NT2/D1 (cell line): ENCODE measurements at regions not wholly inside any gene's neighbourhood (a gene's known extent, or its start where the extent isn't known, plus 50 kb on each side); places are given as distances from the start of the nearest gene placed in this dataset.

Experiments used
- DNase-seq: peaks from one replicate; pipeline ENCODE4 v3.0.0-alpha.2; 2011; ENCODE audit warnings: low read depth, low spot score
- H3K27me3 ChIP-seq: 2 replicates; pipeline ENCODE4 v1.6.0; 2011; ENCODE audit warnings: mild to moderate bottlenecking; ENCODE audit not compliant: insufficient read length, insufficient read depth
- H3K36me3 ChIP-seq: 2 replicates; pipeline ENCODE4 v1.6.1; 2011; ENCODE audit warnings: mild to moderate bottlenecking, low read length, mixed read lengths; ENCODE audit not compliant: insufficient read depth, insufficient read length
- H3K4me1 ChIP-seq: 2 replicates; pipeline ENCODE4 v1.5.1; 2011; ENCODE audit not compliant: insufficient read depth, insufficient read length
- H3K4me3 ChIP-seq: 2 replicates; pipeline ENCODE4 v1.5.1; 2011; ENCODE audit warnings: low read depth; ENCODE audit not compliant: insufficient read length
- H3K9ac ChIP-seq: 2 replicates; pipeline ENCODE4 v1.6.0; 2011; ENCODE audit warnings: low read depth; ENCODE audit not compliant: insufficient read length
- H3K9me3 ChIP-seq: 2 replicates; pipeline ENCODE4 v1.5.1; 2011; ENCODE audit warnings: mild to moderate bottlenecking, low read length; ENCODE audit not compliant: insufficient read depth
- SUZ12 ChIP-seq: IDR thresholded peaks from 2 replicates; pipeline ENCODE4 v1.6.1; 2011; ENCODE audit not compliant: insufficient read length, insufficient read depth; ENCODE audit errors: extremely low read depth
- YY1 ChIP-seq: IDR thresholded peaks from 2 replicates; pipeline ENCODE4 v1.6.1; 2011; ENCODE audit not compliant: insufficient read length, insufficient read depth
- ZNF274 ChIP-seq: IDR thresholded peaks from 2 replicates; pipeline ENCODE4 v1.6.1; 2011; ENCODE audit warnings: mild to moderate bottlenecking, low read depth, low read length

- H3K4me3 ChIP-seq: no peak overlapping the region
- H3K4me1 ChIP-seq: no peaks in the 10 kb centered on the region
- TF ChIP-seq YY1 (no peak), SUZ12 (no peak), ZNF274 (no peak)
- DNase-seq: no peak
- H3K9ac ChIP-seq: no peak overlapping the region
- no peaks in the 10 kb centered on the region for H3K27me3 ChIP-seq
- H3K36me3 ChIP-seq: no peaks in the 10 kb centered on the region
- H3K9me3 ChIP-seq: no peaks in the 10 kb centered on the region
Observed at GRCh38 chr14:56959869-56960268, 149.6 kb upstream of the OTX2 start.

- Histone ChIP-seq H3K9me3 (no peaks in the 10 kb centered on the region), H3K27me3 (no peaks in the 10 kb centered on the region), H3K4me1 (no peaks in the 10 kb centered on the region), H3K4me3 (no peak overlapping the region), H3K9ac (no peak overlapping the region), H3K36me3 (no peaks in the 10 kb centered on the region)
- no peak for TF ChIP-seq SUZ12
- TF ChIP-seq YY1: no peak
- no peak for TF ChIP-seq ZNF274
- DNase-seq: no peak
Observed at GRCh38 chr14:56959121-56959520, 148.8 kb upstream of the OTX2 start.

GRCh38 chr14:56956182-56956581 lies 145.9 kb upstream of the OTX2 start:
- H3K9me3 ChIP-seq: no peaks in the 10 kb centered on the region
- TF ChIP-seq ZNF274 (no peak), YY1 (no peak), SUZ12 (no peak)
- no peaks in the 10 kb centered on the region for H3K36me3 ChIP-seq
- no peaks in the 10 kb centered on the region for H3K4me1 ChIP-seq
- DNase-seq: no peak
- no peak overlapping the region for H3K4me3 ChIP-seq
- H3K9ac ChIP-seq: no peak overlapping the region
- H3K27me3 ChIP-seq: no peaks in the 10 kb centered on the region

GRCh38 chr14:56955745-56956144 lies 145.5 kb upstream of the OTX2 start:
- no peak overlapping the region for H3K9ac ChIP-seq
- no peaks in the 10 kb centered on the region for H3K9me3 ChIP-seq
- no peak overlapping the region for H3K4me3 ChIP-seq
- no peak for TF ChIP-seq ZNF274
- TF ChIP-seq YY1: no peak
- no peak for TF ChIP-seq SUZ12
- no peaks in the 10 kb centered on the region for H3K36me3 ChIP-seq
- no peaks in the 10 kb centered on the region for H3K4me1 ChIP-seq
- DNase-seq: no peak
- no peaks in the 10 kb centered on the region for H3K27me3 ChIP-seq

DNA sequence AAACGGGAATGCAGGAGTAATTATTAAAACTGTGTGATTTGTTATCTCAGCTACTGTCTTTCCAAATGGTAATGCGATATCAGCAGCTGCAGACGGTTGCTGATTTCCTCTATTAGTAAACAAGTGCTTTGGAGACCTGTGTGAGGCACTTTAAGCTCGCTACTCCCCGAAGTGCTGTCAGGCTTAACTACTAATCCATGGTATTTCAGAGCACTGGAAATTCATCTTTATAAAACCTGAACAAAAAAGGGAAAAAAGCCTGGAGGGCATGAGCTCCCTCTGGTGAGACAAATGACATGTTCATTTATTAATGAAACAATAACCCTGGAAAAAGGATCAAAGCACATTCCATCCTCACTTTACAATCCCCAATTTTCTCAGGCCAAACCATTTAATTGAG lies 143.6 kb upstream of the OTX2 start:
- H3K36me3 ChIP-seq: no peaks in the 10 kb centered on the region
- no peak for DNase-seq
- no peaks in the 10 kb centered on the region for H3K4me1 ChIP-seq
- no peaks in the 10 kb centered on the region for H3K9me3 ChIP-seq
- H3K9ac ChIP-seq: no peak overlapping the region
- H3K27me3 ChIP-seq: no peaks in the 10 kb centered on the region
- TF ChIP-seq ZNF274 (no peak), SUZ12 (no peak), YY1 (no peak)
- H3K4me3 ChIP-seq: no peak overlapping the region

- Histone ChIP-seq H3K4me3 (no peak overlapping the region), H3K36me3 (no peaks in the 10 kb centered on the region), H3K9me3 (no peaks in the 10 kb centered on the region), H3K9ac (no peak overlapping the region), H3K27me3 (no peaks in the 10 kb centered on the region), H3K4me1 (no peaks in the 10 kb centered on the region)
- no peak for DNase-seq
- TF ChIP-seq SUZ12 (no peak), ZNF274 (no peak), YY1 (no peak)
Observed at GRCh38 chr14:56952766-56953473, 142.6 kb upstream of the OTX2 start.

GRCh38 chr14:56949828-56950227 lies 139.5 kb upstream of the OTX2 start:
- Histone ChIP-seq H3K4me3 (no peak overlapping the region), H3K4me1 (no peaks in the 10 kb centered on the region), H3K36me3 (no peaks in the 10 kb centered on the region), H3K9me3 (no peaks in the 10 kb centered on the region), H3K27me3 (no peaks in the 10 kb centered on the region), H3K9ac (no peak overlapping the region)
- TF ChIP-seq SUZ12: no peak
- TF ChIP-seq YY1: no peak
- TF ChIP-seq ZNF274: no peak
- DNase-seq: no peak

GRCh38 chr14:56945291-56945690 lies 135.0 kb upstream of the OTX2 start:
- no peaks in the 10 kb centered on the region for H3K27me3 ChIP-seq
- TF ChIP-seq YY1 (no peak), ZNF274 (no peak), SUZ12 (no peak)
- no peak for DNase-seq
- no peaks in the 10 kb centered on the region for H3K36me3 ChIP-seq
- no peaks in the 10 kb centered on the region for H3K4me1 ChIP-seq
- no peaks in the 10 kb centered on the region for H3K9me3 ChIP-seq
- H3K9ac ChIP-seq: no peak overlapping the region
- H3K4me3 ChIP-seq: no peak overlapping the region
